ENCODE measurements at regions not wholly inside any gene's neighbourhood (a gene's known extent, or its start where the extent isn't known, plus 50 kb on each side); places are given as distances from the start of the nearest gene placed in this dataset.

DNA sequence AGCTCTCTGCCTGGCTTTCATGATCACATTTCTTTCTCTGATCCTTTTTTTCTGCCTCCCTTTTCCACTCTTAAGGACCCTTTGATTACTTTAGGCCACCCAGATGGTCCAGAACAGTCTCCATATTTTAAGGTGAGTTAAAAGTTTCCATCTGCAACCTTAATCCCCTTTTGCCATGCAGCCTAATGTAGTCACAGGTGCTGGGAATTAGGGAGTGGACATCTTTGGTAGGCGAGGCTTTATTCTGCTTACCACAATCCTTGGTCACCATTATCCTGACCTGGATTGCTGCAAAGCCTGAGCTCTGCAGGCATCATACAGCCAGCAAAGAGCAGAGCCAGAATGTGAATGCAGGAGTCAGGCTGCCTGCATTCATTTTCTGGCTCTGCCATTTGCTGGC, 95.9 kb downstream of the XCL2 start:
- TF ChIP-seq CTCF (IDR thresholded peaks at IDR 0.05; ENCODE audit: low read depth, low read length) (no peak), EZH2phosphoT487 (IDR thresholded peaks at IDR 0.05; ENCODE audit: low read depth) (no peak)
